ENCODE measurements at regions not wholly inside any gene's neighbourhood (a gene's known extent, or its start where the extent isn't known, plus 50 kb on each side); places are given as distances from the start of the nearest gene placed in this dataset.

- TF ChIP-seq SALL2 (tag by site-specific recombination; IDR thresholded peaks at IDR 0.05; ENCODE audit: borderline replicate concordance): no peak
Measured at GRCh38 chr1:234770924-234771540, 161.1 kb upstream of the IRF2BP2 start (continued).

GRCh38 chr1:234769986-234770795 lies 160.2 kb upstream of the IRF2BP2 start:
- Histone ChIP-seq H3K36me3 (ENCODE audit: control insufficient read depth in 2 of 2, insufficient read depth in 1 of 2, low read length in 2 of 2) (no peaks in the 10 kb centered on the region), H3K4me1 (ENCODE audit: control insufficient read depth, insufficient read depth, low read length) (peaks cover 7% of the 10 kb centered on the region), H3K4me3 (ENCODE audit: low read depth, low read length) (no peak overlapping the region), H3K9me3 (ENCODE audit: control insufficient read depth, insufficient read depth, low read depth, low read length) (no peaks in the 10 kb centered on the region), H3K27ac (ENCODE audit: extremely low read depth, low read depth, low read length) (no peak overlapping the region)
- POLR2A ChIA-PET: interaction anchor here (0.8 kb wide), 1 partner anchor 46 kb away, joined by 3 read pairs; no protein-coding TSS in a partner anchor
- CTCF ChIA-PET: interaction anchor here (0.6 to 1.0 kb wide), 2 partner anchors 14 to 55 kb away, joined by 3 read pairs; no protein-coding TSS in a partner anchor
- TF ChIP-seq ZNF658 (tag by site-specific recombination; IDR thresholded peaks at IDR 0.05) (no peak), ZNF416 (tag by site-specific recombination; IDR thresholded peaks at IDR 0.05) (no peak), ZFP41 (tag by site-specific recombination; IDR thresholded peaks at IDR 0.05; ENCODE audit: borderline replicate concordance) (no peak)

DNA sequence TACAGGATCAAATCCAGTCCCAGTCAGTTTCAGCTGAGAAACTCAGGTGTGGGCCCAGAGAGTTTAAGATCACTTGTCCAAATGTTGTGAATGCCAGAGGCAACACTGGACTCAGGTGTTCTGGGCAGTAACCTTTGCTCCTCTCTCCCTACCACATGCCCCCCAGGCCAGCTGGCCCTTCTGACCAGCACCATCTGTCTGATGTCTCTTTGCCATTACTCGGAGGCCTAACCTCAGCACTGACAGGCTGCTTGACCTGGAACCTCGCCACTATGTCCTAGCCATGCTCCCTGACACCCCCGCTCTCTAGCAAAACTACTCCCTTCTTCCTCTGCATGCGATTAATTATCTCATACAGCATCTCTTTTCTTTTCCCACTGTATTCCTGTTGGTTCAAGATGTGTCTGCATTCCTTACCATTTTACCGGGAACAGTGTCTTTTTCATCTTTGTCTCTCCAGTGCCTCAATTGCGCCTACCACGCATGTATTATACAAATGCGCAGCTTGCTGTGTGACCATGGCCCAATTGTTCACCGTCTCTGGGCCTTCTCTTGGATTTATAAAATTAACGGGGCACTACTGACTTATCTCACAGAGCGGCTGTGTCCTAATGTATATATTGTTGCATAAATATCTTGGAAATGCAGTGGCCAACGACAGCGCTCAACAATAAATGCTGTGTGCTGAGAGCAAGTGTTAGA lies 159.5 kb upstream of the IRF2BP2 start:
- TF ChIP-seq ZNF239 (tag by site-specific recombination; IDR thresholded peaks at IDR 0.05) (no peak), ZNF19 (tag by site-specific recombination; IDR thresholded peaks at IDR 0.05; ENCODE audit: low read depth) (no peak), ZSCAN30 (tag by site-specific recombination; IDR thresholded peaks at IDR 0.05) (no peak), ZNF302 (tag by site-specific recombination; IDR thresholded peaks at IDR 0.05; ENCODE audit: low read depth) (no peak), BCL11B (tag by site-specific recombination; IDR thresholded peaks at IDR 0.05; ENCODE audit: low read depth) (no peak), ZNF549 (tag by site-specific recombination; IDR thresholded peaks at IDR 0.05) (no peak), ZFP3 (tag by site-specific recombination; IDR thresholded peaks at IDR 0.05; ENCODE audit: low read depth) (no peak), ZNF138 (tag by site-specific recombination; IDR thresholded peaks at IDR 0.05; ENCODE audit: borderline replicate concordance) (no peak), ZNF248 (tag by site-specific recombination; IDR thresholded peaks at IDR 0.05) (no peak), ZNF121 (tag by site-specific recombination; IDR thresholded peaks at IDR 0.05) (no peak), ZNF837 (tag by site-specific recombination; IDR thresholded peaks at IDR 0.05) (no peak), MEIS1 (CRISPR knock-in tag; IDR thresholded peaks at IDR 0.05; ENCODE audit: borderline replicate concordance) (no peak), ZNF610 (tag by site-specific recombination; IDR thresholded peaks at IDR 0.05; ENCODE audit: borderline replicate concordance) (no peak), ZNF266 (tag by site-specific recombination; IDR thresholded peaks at IDR 0.05; ENCODE audit: low read depth) (no peak), ZFP69B (tag by site-specific recombination; IDR thresholded peaks at IDR 0.05) (no peak), ZBTB17 (tag by site-specific recombination; IDR thresholded peaks at IDR 0.05) (no peak), ZNF558 (tag by site-specific recombination; IDR thresholded peaks at IDR 0.05) (no peak)
- Histone ChIP-seq H3K4me3 (ENCODE audit: low read depth, low read length) (no peak overlapping the region), H3K36me3 (ENCODE audit: control insufficient read depth in 2 of 2, insufficient read depth in 1 of 2, low read length in 2 of 2) (no peaks in the 10 kb centered on the region), H3K27ac (ENCODE audit: extremely low read depth, low read depth, low read length) (no peak overlapping the region), H3K9me3 (ENCODE audit: control insufficient read depth, insufficient read depth, low read depth, low read length) (no peaks in the 10 kb centered on the region), H3K4me1 (ENCODE audit: control insufficient read depth, insufficient read depth, low read length) (peaks cover 7% of the 10 kb centered on the region)
- ChIA-PET CTCF (interaction anchor here (0.8 kb wide), 1 partner anchor 58 kb away, joined by 5 read pairs; no protein-coding TSS in a partner anchor), POLR2A (interaction anchor here (0.8 kb wide), 1 partner anchor 46 kb away, joined by 3 read pairs; no protein-coding TSS in a partner anchor)

Data from HEK293 (cell line).